OCI-LY7 (cell line): ENCODE measurements at regions not wholly inside any gene's neighbourhood (a gene's known extent, or its start where the extent isn't known, plus 50 kb on each side); places are given as distances from the start of the nearest gene placed in this dataset.

Experiments used
- BruUV-seq: library from RNA; stranded (reverse); fragments of 400-500 nt; replicated peaks from 2 replicates; lab custom pipeline; 2021; lab: Mats Ljungman, UMichigan
- CTCF ChIA-PET: fragments of 300-600 bp; sonication (Branson Sonifier 250); formaldehyde crosslinking; loops from one replicate; lab custom pipeline; 2022; ENCODE audit warnings: antibody characterized with exemption; ENCODE audit not compliant: unreplicated experiment; lab: Charles Lee
- POLR2A ChIA-PET: fragments of 300-600 bp; sonication (Branson Sonifier 250); formaldehyde crosslinking; loops from one replicate; lab custom pipeline; 2022; ENCODE audit warnings: antibody characterized with exemption; lab: Charles Lee
- DNase-seq: peaks from one replicate; pipeline ENCODE4 v3.0.0-alpha.2; 2015; ENCODE audit warnings: low spot score
- H2AFZ ChIP-seq: fragments of 200-600 bp; sonication (generic), shearing (Covaris generic); 2 replicates; pipeline ENCODE4 v1.6.1; 2014; ENCODE audit warnings: mild to moderate bottlenecking, antibody characterized with exemption, low read length, moderate library complexity
- H3K27ac ChIP-seq: fragments of 200-600 bp; sonication (generic); 2 replicates; pipeline ENCODE4 v1.5.1; 2014; ENCODE audit warnings: mixed run types, low read depth, mild to moderate bottlenecking, moderate library complexity, low read length, inconsistent platforms; ENCODE audit not compliant: poor library complexity, severe bottlenecking
- H3K36me3 ChIP-seq: fragments of 200-600 bp; sonication (generic); 2 replicates; pipeline ENCODE4 v1.6.1; 2014; ENCODE audit warnings: mild to moderate bottlenecking, antibody characterized with exemption, low read length, moderate library complexity, mixed read lengths; ENCODE audit not compliant: insufficient read depth
- H3K4me1 ChIP-seq: fragments of 200-600 bp; sonication (generic); 2 replicates; pipeline ENCODE4 v1.5.1; 2014; ENCODE audit warnings: mild to moderate bottlenecking, low read length; ENCODE audit not compliant: insufficient read depth, poor library complexity, severe bottlenecking
- H3K4me2 ChIP-seq: fragments of 200-600 bp; sonication (generic); 2 replicates; pipeline ENCODE4 v1.6.1; 2014; ENCODE audit warnings: mild to moderate bottlenecking, low read length
- H3K4me3 ChIP-seq: fragments of 200-600 bp; sonication (generic); 2 replicates; pipeline ENCODE4 v1.5.1; 2014; ENCODE audit warnings: mild to moderate bottlenecking, low read depth, low read length; ENCODE audit not compliant: poor library complexity, severe bottlenecking
- H3K79me2 ChIP-seq: fragments of 200-600 bp; sonication (generic); 2 replicates; pipeline ENCODE4 v1.6.1; 2016; ENCODE audit warnings: low read depth, mild to moderate bottlenecking, low read length, moderate library complexity, mixed read lengths; ENCODE audit not compliant: insufficient read depth
- H3K9me2 ChIP-seq: fragments of 200-600 bp; sonication (generic); 2 replicates; pipeline ENCODE4 v1.6.1; 2016; ENCODE audit warnings: mild to moderate bottlenecking, low read length, mixed read lengths; ENCODE audit not compliant: insufficient read depth
- H3K9me3 ChIP-seq: fragments of 200-600 bp; sonication (generic); 2 replicates; pipeline ENCODE4 v1.6.1; 2014; ENCODE audit warnings: mild to moderate bottlenecking, mixed run types, low read length, mixed read lengths
- H4K20me1 ChIP-seq: fragments of 200-600 bp; sonication (generic); 2 replicates; pipeline ENCODE4 v1.6.1; 2014; ENCODE audit warnings: mild to moderate bottlenecking, antibody characterized with exemption, low read length, moderate library complexity, mixed read lengths; ENCODE audit not compliant: insufficient read depth
- EZH2phosphoT487 ChIP-seq: fragments of 200-600 bp; sonication (generic); IDR thresholded peaks from 2 replicates; pipeline ENCODE4 v1.6.1; 2018; ENCODE audit warnings: low read depth, borderline replicate concordance, mild to moderate bottlenecking, mixed run types, antibody characterized with exemption, low read length, moderate library complexity, mixed read lengths
- intact Hi-C: fragments of 100-400 bp; cut with micrococcal nuclease; formaldehyde crosslinking; loops from one replicate; pipeline ENCODE4 v1.10.0; 2022; ENCODE audit not compliant: unreplicated experiment
- TF ChIP-seq, protein P1 (sequence below): fragments of 200-600 bp; sonication (generic); conservative IDR thresholded peaks from 2 replicates; pipeline ENCODE4 v1.5.1; 2014; ENCODE audit warnings: mild to moderate bottlenecking, antibody characterized with exemption, low read length, moderate library complexity, mixed read lengths

DNA sequence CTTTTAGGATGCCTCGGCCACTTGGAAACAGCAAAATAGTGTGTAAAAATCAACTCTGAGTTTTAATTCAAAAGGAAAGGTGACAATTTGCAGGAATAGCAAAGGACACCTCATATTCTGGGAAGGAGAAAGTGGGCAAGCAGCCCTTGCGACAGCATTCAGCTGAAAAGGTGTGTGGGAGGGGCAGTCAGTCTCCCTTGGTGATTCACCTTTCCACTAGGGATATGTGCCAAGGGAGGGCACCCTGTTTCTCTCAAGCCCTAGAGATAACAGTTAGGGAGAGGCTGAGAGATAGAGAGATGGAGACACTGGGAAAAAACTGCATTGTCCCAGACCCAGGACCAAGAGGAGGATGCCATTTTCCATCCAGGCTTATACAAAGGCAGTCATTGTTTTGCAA is 228.1 kb downstream of the EPM2A start:
- Histone ChIP-seq H2AFZ (no peak overlapping the region), H3K79me2 (no peaks in the 10 kb centered on the region), H3K4me1 (no peaks in the 10 kb centered on the region), H3K36me3 (no peaks in the 10 kb centered on the region), H3K9me2 (no peaks in the 10 kb centered on the region), H4K20me1 (no peaks in the 10 kb centered on the region), H3K27ac (no peak overlapping the region), H3K4me3 (no peak overlapping the region), H3K9me3 (no peaks in the 10 kb centered on the region), H3K4me2 (no peak overlapping the region)
- ChIA-PET POLR2A (no interaction called here), CTCF (no interaction called here)
- TF ChIP-seq EZH2phosphoT487: no peak
- TF ChIP-seq, protein P1, sequence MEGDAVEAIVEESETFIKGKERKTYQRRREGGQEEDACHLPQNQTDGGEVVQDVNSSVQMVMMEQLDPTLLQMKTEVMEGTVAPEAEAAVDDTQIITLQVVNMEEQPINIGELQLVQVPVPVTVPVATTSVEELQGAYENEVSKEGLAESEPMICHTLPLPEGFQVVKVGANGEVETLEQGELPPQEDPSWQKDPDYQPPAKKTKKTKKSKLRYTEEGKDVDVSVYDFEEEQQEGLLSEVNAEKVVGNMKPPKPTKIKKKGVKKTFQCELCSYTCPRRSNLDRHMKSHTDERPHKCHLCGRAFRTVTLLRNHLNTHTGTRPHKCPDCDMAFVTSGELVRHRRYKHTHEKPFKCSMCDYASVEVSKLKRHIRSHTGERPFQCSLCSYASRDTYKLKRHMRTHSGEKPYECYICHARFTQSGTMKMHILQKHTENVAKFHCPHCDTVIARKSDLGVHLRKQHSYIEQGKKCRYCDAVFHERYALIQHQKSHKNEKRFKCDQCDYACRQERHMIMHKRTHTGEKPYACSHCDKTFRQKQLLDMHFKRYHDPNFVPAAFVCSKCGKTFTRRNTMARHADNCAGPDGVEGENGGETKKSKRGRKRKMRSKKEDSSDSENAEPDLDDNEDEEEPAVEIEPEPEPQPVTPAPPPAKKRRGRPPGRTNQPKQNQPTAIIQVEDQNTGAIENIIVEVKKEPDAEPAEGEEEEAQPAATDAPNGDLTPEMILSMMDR: no peak
- intact Hi-C loops: no loop called here
- BruUV-seq: no TSS peak
- DNase-seq: no peak

DNA sequence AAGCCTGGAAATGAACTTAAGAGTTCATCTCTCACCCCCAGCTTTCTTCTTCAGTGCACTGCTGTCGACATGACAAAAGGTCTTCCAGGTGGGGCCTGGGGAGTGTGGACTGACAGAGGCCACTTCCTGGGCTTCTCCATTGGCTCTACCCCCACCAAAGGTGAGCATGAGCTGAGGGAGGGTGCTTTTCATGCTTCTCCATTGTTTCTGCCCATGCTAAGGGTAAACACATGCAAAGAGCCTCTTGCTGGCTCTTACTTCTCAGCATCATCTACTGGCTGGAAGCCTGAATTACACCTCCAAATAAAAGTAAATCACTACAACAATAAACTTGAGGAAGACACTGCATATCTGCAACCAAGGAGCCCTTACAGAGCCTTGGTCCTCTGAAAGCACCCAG is 227.2 kb downstream of the EPM2A start:
- no TSS peak for BruUV-seq
- Histone ChIP-seq H3K79me2 (no peaks in the 10 kb centered on the region), H4K20me1 (no peaks in the 10 kb centered on the region), H3K4me2 (no peak overlapping the region), H3K9me3 (no peaks in the 10 kb centered on the region), H2AFZ (no peak overlapping the region), H3K9me2 (no peaks in the 10 kb centered on the region), H3K4me3 (no peak overlapping the region), H3K4me1 (no peaks in the 10 kb centered on the region), H3K27ac (no peak overlapping the region), H3K36me3 (no peaks in the 10 kb centered on the region)
- CTCF ChIA-PET: no interaction called here
- TF ChIP-seq, protein P1: peak; percentile 55
- TF ChIP-seq EZH2phosphoT487: no peak
- POLR2A ChIA-PET: no interaction called here
- peak; percentile 1 for DNase-seq
- intact Hi-C loops: no loop called here

- H3K4me1 ChIP-seq: no peaks in the 10 kb centered on the region
These were observed 217.8 kb downstream of the EPM2A start for GRCh38 chr6:145517492-145517891.

More at GRCh38 chr6:145517492-145517891, 217.8 kb downstream of the EPM2A start:
- Histone ChIP-seq H4K20me1 (no peaks in the 10 kb centered on the region), H3K9me3 (no peaks in the 10 kb centered on the region), H3K9me2 (no peaks in the 10 kb centered on the region), H3K36me3 (no peaks in the 10 kb centered on the region), H3K79me2 (no peaks in the 10 kb centered on the region), H2AFZ (no peak overlapping the region), H3K4me3 (no peak overlapping the region), H3K27ac (no peak overlapping the region), H3K4me2 (no peak overlapping the region)
- DNase-seq: no peak
- intact Hi-C loops: no loop called here
- BruUV-seq: no TSS peak
- ChIA-PET CTCF (no interaction called here), POLR2A (no interaction called here)
- TF ChIP-seq, protein P1: no peak
- no peak for TF ChIP-seq EZH2phosphoT487
